GM19239 (cell line): ENCODE measurements at regions not wholly inside any gene's neighbourhood (a gene's known extent, or its start where the extent isn't known, plus 50 kb on each side); places are given as distances from the start of the nearest gene placed in this dataset.
"Not testable (repeated sequence)": the region's sequence is repeated elsewhere in the genome, so short reads cannot be mapped to it uniquely, and the experiment has no call there.

ENCODE experiments used
- DNase-seq: peaks from one replicate; pipeline ENCODE4 v3.0.0; 2011; ENCODE audit warnings: low spot score; ENCODE audit not compliant: insufficient read length
- FAIRE-seq: peaks from 2 replicates; lab custom pipeline; 2011; peaks lifted over from hg19 to GRCh38; lab: Jason Lieb, UNC

GRCh38 chr5:125209650-125210049, 463.2 kb upstream of the ZNF608 start:
- DNase-seq (no peak), FAIRE-seq (no peak)

DNA sequence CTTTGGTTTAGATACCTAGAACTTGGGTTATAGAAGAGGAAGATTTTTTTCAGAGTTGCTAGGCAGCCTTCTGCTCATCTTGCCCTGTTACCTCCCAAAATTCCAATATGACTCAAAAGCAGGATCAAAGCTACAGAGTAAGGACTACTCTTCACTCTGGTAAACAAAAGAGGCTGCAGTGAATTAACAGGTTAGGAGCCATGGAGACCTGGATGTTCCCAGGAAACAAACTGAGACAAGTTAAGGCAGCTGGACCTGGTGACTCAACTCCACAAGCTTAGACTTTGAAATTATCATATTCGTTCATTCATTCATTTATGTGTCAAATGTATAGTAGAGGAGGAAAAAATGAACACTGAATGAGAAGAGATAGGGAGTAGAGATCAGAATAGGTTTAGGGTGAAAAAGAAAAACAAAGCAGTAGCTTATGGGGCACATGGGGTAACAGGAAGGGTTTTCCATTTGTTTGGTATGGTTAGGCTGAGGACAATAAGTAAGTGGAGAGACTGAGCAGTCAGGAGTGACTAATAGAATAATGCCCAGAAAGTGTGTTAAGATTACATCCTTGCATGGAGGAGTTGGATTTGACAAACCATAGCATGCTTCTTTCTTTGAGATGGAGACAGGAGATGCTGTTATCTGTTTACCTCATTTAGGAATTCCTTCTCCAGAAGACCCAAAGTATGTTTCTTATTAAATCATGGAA, 464.0 kb upstream of the ZNF608 start:
- FAIRE-seq (no peak), DNase-seq (no peak)

DNA sequence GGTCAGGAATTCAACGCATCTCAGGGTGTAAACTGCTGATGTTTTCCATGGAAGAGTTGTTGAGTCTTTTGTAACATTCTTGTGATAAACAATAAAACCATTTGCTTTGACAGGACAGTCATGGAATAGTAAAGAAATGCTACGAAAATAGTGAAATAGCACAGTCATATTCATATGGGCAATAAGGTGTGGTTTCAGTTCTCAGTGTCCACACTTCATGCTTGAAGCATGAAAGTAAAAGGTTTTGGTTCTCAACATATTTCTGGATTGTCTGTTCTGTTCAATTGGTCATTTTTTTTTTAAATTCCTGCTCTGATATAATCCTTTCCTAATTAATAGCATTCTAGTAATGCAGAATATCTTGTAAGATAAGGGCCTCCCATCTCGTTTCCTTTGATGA, 467.6 kb upstream of the ZNF608 start:
- no peak for DNase-seq
- peak; percentile 18 for FAIRE-seq

DNA sequence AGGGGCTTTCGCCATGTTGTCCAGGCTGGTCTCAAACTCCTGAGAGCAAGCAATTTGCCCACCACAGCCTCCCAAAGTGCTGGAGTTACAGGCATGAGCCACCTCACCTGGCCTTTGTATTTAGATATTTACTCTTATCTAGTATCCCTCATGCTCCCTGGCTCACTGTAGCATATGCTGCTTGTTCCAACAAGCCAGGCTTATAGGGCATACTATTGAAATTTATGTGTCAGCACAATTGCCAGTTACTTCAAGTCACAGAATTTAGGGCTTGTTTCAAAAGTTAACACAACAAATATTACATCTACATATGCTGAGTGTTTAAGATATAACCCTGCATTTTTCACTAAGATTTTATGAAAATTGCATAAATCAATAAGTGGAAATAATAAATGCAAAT, 469.2 kb upstream of the ZNF608 start:
- no peak for FAIRE-seq
- DNase-seq, result no peak

- no peak for DNase-seq
- no peak for FAIRE-seq
These were observed 473.3 kb upstream of the ZNF608 start for GRCh38 chr5:125219710-125220109.

DNA sequence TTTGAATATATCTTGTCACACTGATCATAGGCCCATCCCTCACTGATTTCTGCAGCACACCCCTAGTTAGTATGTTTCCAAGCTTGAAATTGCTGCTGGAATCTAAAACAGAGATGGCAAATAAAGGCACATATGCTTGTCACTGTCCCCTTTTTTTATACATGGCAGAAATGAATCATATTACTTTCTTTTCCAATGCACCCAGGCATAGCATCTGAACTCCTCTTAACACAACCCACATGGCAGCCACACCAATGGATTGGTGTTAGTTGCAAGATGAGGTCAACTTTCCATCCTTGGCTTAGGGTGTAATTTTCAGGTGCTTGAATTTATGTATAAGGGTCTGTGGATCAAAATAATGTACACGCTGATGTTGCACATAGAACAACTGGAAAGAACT, 473.8 kb upstream of the ZNF608 start:
- DNase-seq (no peak), FAIRE-seq (no peak)

- FAIRE-seq (no peak), DNase-seq (no peak)
These were observed 476.3 kb upstream of the ZNF608 start for GRCh38 chr5:125222597-125223240.

DNA sequence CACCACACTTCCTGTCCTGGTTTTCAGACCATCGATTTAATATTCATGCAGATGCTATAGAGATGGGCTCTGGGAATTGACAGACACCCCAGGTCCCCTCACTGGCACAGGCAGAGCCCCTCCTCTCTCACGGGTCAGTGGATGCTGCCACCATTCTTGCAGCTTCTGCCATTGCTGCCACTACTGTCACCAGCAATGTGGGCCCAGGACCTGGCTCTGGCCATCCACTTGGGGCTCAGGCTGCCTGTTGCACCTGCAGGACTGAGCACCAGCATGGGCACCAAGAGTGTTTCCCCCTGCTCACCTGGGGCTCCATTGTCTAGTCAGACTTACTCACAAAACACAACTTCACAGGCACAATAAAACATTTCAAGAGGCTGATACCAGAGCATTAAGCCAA, 479.0 kb upstream of the ZNF608 start:
- DNase-seq, result no peak
- FAIRE-seq, result no peak

DNA sequence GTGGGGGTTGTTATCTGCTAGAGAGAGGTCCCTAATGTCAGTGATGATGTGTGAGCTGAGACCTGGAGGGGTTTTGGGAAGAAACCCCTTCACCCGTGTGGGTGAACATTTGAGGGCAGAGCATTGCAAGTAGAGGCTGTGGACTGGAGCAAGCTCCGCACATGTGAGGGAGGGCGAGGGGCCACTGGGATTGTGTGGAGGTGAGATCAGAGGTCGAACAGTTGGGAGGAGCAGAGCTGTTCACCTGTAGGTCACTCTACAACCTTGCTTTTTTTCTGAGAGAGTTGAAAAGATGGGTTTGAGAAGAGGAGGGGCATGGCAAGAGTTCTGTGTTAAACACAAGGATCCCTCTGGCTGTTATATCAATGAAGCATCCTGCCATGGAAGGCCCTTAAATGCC, 480.4 kb upstream of the ZNF608 start:
- FAIRE-seq, result no peak
- no peak for DNase-seq

DNA sequence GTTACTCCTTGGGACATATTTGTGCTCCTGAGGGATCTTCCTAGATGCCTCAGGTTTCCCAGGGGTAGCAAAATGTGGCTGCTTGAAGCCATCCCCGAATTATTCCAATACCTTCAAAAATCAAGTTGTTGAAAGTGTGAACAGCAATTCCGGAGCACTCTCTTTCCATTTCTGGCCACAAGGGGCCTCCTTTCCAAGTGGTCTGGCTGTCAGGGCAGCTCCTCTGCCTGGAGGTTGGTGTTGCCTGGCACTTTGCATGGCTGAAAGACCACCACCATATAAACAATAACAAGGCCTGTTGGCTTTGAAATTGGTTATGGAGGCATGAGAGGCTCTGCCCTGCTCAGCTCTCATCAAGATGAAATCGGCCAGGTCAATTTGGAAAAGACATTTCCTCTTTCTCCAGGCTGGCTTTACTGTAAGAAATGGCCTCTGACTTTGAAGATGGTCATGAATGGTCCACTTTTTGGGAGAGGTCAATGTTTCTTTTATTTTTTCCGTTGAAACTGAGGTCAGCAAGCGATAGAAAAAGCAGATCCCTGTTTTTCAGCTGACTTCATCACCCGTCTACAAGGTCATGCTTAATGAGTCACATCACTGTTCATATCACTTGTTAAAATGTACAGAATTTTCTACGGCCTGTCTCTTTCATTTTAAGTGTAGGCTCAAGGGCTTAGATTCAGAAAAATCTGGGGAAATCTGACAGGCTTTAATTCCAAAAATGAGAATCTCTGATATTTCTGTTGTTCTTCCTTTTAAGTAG, 481.1 kb upstream of the ZNF608 start:
- FAIRE-seq, result peak; percentile 45
- DNase-seq, result no peak

GRCh38 chr5:125228363-125229070, 482.1 kb upstream of the ZNF608 start:
- no peak for DNase-seq
- FAIRE-seq, result no peak

GRCh38 chr5:125229556-125229955, 483.1 kb upstream of the ZNF608 start:
- FAIRE-seq, result no peak
- DNase-seq, result no peak

DNA sequence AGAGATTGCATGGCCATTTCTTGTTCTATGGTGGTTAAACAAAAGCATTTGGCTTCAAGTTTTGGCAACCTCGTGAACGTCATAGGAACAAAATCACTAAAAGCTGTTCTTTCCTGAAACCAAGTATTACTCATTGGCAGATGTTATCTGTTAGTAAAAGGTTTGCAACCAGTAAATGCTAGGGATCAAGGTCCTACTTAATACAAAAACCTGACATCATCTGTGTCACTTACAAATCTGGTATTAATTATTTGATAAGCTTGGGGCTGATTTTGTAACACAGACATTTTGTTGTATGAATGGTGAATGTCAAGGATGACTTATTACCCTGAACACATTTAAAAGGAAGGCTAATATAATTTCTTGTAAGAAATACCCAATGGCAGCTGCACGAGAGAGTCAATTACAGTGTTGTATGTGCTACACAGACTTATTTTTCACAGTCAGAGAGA, 486.4 kb upstream of the ZNF608 start:
- DNase-seq (no peak), FAIRE-seq (no peak)

DNA sequence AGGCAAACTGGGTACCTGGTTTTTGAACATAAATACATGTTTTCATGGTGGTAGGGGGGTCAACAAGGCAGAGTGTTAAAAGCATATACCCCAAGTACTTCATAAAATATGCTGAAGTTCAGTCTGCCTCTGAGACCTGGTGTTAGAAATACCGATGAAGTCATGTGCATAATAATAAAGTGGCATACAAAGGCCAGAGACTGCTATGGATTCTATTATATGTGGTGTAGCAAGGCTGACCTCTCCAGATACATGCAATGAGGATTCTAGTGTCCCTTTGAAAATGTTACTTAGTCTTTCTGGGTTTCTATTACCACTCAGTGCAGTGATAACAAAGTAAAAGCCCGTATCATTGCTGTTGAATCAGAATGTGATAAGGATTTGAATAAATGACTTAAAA, 487.5 kb upstream of the ZNF608 start:
- FAIRE-seq (peak; percentile 11), DNase-seq (no peak)

DNA sequence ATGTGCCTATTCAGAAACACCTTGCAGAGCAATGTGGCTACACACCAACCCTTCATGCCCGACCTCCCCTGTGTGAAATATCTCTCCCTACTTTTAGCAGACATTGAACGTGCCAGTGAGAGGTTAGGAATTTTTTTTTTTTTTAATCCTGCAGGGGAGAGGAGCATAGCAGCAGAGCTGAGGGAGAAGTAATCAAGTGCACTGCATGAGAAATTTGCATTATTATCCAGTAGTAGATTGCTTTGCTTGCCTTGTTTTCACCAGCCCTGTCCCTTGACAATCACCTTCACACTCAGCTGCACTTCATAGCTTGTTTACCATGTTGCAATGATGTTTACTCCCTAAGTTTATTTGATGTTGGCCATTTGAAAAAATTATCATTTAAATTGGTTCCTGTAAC, 489.6 kb upstream of the ZNF608 start:
- FAIRE-seq, result no peak
- DNase-seq, result no peak

DNA sequence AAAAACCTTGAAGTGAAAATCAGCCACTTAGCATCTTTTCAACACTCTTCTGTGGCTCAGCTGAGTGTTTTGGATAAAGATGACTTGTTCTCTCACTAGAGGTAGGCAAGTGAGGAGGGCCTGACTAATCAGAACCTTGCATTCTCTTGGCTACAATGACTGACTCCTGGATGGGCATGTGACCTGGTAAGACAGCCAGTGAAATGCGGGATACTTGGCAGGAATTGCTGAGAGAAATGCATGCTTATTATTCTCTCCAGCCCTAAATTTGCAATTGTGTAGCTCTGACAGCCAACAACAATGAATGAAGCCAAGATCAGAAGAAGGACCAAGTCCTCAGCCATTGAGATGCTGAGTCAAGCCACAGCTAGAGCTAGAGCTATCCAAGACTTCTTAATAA, 490.5 kb upstream of the ZNF608 start:
- DNase-seq, result no peak
- FAIRE-seq, result no peak

DNA sequence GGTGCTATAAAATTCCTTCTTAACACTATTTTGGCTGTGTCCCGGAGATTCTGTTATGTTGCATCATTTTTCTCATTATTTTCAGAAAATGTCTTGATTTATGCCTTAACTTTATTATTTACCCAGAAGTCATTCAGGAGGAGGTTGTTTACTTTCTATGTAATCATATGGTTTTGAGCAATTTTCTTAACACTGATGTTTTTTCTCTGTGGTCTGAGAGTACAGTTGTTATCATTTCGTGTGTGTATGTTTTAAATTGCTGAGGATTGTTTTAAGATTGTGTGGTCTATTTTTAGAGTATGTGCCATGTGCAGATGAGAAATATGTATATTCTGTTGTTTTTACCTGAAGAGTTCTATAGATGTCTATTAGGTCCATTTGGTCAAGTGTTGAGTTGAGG, 498.1 kb upstream of the ZNF608 start:
- no peak for DNase-seq
- FAIRE-seq, result no peak

- FAIRE-seq, result no peak
- DNase-seq, result no peak
These were observed 498.8 kb upstream of the ZNF608 start for GRCh38 chr5:125245216-125245615.

DNA sequence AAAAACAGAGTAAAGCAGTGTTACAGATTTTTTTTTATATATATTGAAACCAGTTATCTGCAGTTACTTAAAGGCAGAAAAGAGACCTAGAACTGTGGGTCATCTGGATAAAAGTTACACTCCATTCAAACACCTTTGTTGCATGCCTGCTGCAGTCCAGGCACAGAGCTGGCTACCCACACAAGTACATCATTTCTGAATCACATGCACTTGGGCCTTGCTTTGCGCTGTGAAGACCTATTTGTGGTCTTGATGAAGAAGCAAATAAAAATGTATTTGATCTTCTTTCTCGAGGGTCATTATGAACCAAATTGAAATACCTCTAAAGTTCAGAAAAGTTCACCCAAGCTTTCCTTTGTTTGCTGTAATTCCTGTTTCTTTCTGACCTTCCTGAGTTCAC, 503.0 kb upstream of the ZNF608 start:
- DNase-seq (no peak), FAIRE-seq (no peak)

GRCh38 chr5:125251703-125252102, 505.3 kb upstream of the ZNF608 start:
- no peak for FAIRE-seq
- no peak for DNase-seq

DNA sequence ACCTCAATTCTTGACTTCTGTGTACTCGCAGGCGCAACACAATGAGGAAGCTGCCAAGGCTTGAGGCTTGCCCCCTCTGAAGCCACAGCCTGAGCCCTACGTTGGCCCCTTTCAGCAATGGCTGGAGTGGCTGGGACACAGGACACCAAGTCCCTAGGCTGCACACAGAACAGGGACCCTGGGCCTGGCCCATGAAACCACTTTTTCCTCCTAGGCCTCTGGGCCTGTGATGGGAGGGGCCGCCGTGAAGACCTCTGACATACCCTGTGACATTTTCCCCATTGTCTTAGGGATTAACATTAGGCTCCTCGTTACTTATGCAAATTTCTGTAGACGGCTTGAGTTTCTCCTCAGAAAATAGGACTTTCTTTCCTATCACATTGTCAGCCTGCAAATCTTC, 507.2 kb upstream of the ZNF608 start:
- FAIRE-seq, DNase-seq: not testable (repeated sequence)
